Mesendoderm (in vitro differentiated cells): ENCODE measurements at regions not wholly inside any gene's neighbourhood (a gene's known extent, or its start where the extent isn't known, plus 50 kb on each side); places are given as distances from the start of the nearest gene placed in this dataset.

ENCODE experiments used
- DNase-seq: peaks from one replicate; pipeline ENCODE4 v3.0.0; 2013
- H2AK5ac ChIP-seq: 2 replicates; pipeline ENCODE4 v1.6.1; 2013; ENCODE audit warnings: low read length, inconsistent platforms
- H2BK120ac ChIP-seq: 2 replicates; pipeline ENCODE4 v1.6.1; 2013; ENCODE audit warnings: low read depth, mild to moderate bottlenecking, low read length, moderate library complexity, mixed read lengths
- H2BK15ac ChIP-seq: replicated peaks from 2 replicates; pipeline ENCODE4 v1.6.1; 2013; ENCODE audit warnings: low read depth, mild to moderate bottlenecking, moderate library complexity
- H2BK5ac ChIP-seq: 2 replicates; pipeline ENCODE4 v1.6.1; 2013; ENCODE audit warnings: low read length, inconsistent platforms
- H3K18ac ChIP-seq: 2 replicates; pipeline ENCODE4 v1.6.1; 2013; ENCODE audit warnings: mild to moderate bottlenecking, low read length, mixed read lengths
- H3K23ac ChIP-seq: one replicate; pipeline ENCODE4 v1.6.1; 2013; ENCODE audit warnings: low read length
- H3K27ac ChIP-seq: 2 replicates; pipeline ENCODE4 v1.5.1; 2013; ENCODE audit warnings: low read depth, mild to moderate bottlenecking, inconsistent platforms, low read length, moderate library complexity
- H3K27me3 ChIP-seq: 2 replicates; pipeline ENCODE4 v1.6.1; 2013; ENCODE audit warnings: low read length, control low read depth, mild to moderate bottlenecking, inconsistent platforms; ENCODE audit not compliant: insufficient read depth, poor library complexity
- H3K36me3 ChIP-seq: 2 replicates; pipeline ENCODE4 v1.6.1; 2013; ENCODE audit warnings: low read length, inconsistent platforms; ENCODE audit not compliant: control insufficient read depth, insufficient read depth
- H3K4ac ChIP-seq: one replicate; pipeline ENCODE4 v1.6.1; 2013; ENCODE audit warnings: low read depth, mild to moderate bottlenecking, low read length, moderate library complexity
- H3K4me1 ChIP-seq: 2 replicates; pipeline ENCODE4 v1.6.1; 2013; ENCODE audit warnings: low read depth, low read length, inconsistent platforms; ENCODE audit not compliant: control insufficient read depth
- H3K4me2 ChIP-seq: 2 replicates; pipeline ENCODE4 v1.6.1; 2013; ENCODE audit warnings: low read length
- H3K4me3 ChIP-seq: 2 replicates; pipeline ENCODE4 v1.5.1; 2013; ENCODE audit warnings: mild to moderate bottlenecking, low read length
- H3K56ac ChIP-seq: one replicate; pipeline ENCODE4 v1.6.1; 2013; ENCODE audit warnings: low read length
- H3K79me1 ChIP-seq: 2 replicates; pipeline ENCODE4 v1.6.1; 2013; ENCODE audit warnings: low read length, inconsistent platforms
- H3K79me2 ChIP-seq: 2 replicates; pipeline ENCODE4 v1.6.1; 2013; ENCODE audit warnings: mild to moderate bottlenecking, low read length; ENCODE audit not compliant: control insufficient read depth, insufficient read depth
- H3K9ac ChIP-seq: 2 replicates; pipeline ENCODE4 v1.6.1; 2013; ENCODE audit warnings: low read length, inconsistent platforms
- H4K5ac ChIP-seq: one replicate; pipeline ENCODE4 v1.6.1; 2013; ENCODE audit warnings: low read length
- H4K8ac ChIP-seq: one replicate; pipeline ENCODE4 v1.6.1; 2013; ENCODE audit warnings: low read depth, mild to moderate bottlenecking, control low read depth, low read length, moderate library complexity
- WGBS: extraction: QIAGEN DNeasy Blood & Tissue Kit; methylation state at CpG from one replicate; pipeline ENCODE4 v1.1.7; 2013; ENCODE audit warnings: low lambda C conversion rate, missing lambda C conversion rate; ENCODE audit not compliant: insufficient coverage; ENCODE audit errors: extremely low coverage; 5-methylcytosine and 5-hydroxymethylcytosine counted together

DNA sequence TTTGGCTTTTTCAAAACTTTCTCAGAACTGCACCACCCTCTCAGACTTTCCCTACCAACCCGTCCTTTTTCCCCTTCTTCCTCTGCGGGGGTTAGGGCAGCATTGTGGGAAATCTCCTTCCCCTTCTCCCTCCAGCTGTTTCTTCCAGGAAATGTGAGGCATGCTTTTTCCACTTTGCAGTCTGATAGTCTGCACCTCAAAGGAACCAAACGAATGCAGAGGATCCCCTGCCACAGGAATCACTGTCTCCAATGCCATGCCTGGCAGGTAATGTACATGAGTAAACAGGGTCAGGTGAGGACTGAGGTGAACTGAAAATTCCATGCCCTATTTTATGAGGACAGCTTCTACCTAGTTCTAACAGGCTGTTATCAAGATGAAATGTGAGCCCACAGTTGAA lies 218.4 kb downstream of the BCAS1 start:
- Histone ChIP-seq H2AK5ac (no peak overlapping the region), H2BK120ac (no peak overlapping the region), H3K79me1 (no peaks in the 10 kb centered on the region), H3K4me2 (no peak overlapping the region), H3K27ac (no peak overlapping the region), H3K79me2 (no peaks in the 10 kb centered on the region), H2BK5ac (no peak overlapping the region), H2BK15ac (no peak overlapping the region), H3K27me3 (no peaks in the 10 kb centered on the region), H3K23ac (no peak overlapping the region), H3K9ac (no peak overlapping the region), H3K36me3 (no peaks in the 10 kb centered on the region), H3K4me1 (no peaks in the 10 kb centered on the region), H3K4ac (no peak overlapping the region), H3K4me3 (no peak overlapping the region), H3K56ac (no peak overlapping the region), H4K5ac (no peak overlapping the region), H4K8ac (no peak overlapping the region), H3K18ac (no peak overlapping the region)
- no peak for DNase-seq
- WGBS, result no CpG with 5 or more reads among the region's 3 CpGs

DNA sequence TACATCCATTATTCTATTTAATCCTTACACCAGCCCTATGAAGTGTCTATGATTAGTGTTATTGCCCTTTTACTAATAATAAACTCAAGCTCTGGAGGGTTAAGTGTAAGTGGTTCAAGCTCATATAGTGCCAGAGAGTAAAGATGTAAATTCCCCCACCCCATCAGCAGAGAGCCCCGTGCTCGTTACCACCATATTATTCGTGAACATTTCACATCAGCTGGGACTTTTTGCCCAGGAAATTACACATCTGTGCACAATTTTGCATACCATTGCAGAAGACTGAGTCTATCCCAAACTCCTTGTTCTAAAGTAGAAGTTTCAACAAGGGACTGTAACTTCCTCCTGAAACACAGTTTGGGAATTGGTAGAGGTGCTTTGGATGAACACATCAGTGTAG lies 220.1 kb downstream of the BCAS1 start:
- H2BK15ac ChIP-seq, result no peak overlapping the region
- no peak overlapping the region for H3K23ac ChIP-seq
- no peak overlapping the region for H3K4ac ChIP-seq
- no peak overlapping the region for H4K8ac ChIP-seq
- no peak overlapping the region for H4K5ac ChIP-seq
- H3K79me2 ChIP-seq, result no peaks in the 10 kb centered on the region
- H3K27me3 ChIP-seq, result no peaks in the 10 kb centered on the region
- H3K4me2 ChIP-seq, result no peak overlapping the region
- no peak overlapping the region for H2BK5ac ChIP-seq
- no peaks in the 10 kb centered on the region for H3K4me1 ChIP-seq
- H2BK120ac ChIP-seq, result no peak overlapping the region
- no peak overlapping the region for H2AK5ac ChIP-seq
- H3K18ac ChIP-seq, result no peak overlapping the region
- H3K56ac ChIP-seq, result no peak overlapping the region
- DNase-seq, result no peak
- H3K4me3 ChIP-seq, result no peak overlapping the region
- H3K27ac ChIP-seq, result no peak overlapping the region
- no CpG with 5 or more reads among the region's 3 CpGs for WGBS
- H3K36me3 ChIP-seq, result no peaks in the 10 kb centered on the region
- H3K9ac ChIP-seq, result no peak overlapping the region
- no peaks in the 10 kb centered on the region for H3K79me1 ChIP-seq

DNA sequence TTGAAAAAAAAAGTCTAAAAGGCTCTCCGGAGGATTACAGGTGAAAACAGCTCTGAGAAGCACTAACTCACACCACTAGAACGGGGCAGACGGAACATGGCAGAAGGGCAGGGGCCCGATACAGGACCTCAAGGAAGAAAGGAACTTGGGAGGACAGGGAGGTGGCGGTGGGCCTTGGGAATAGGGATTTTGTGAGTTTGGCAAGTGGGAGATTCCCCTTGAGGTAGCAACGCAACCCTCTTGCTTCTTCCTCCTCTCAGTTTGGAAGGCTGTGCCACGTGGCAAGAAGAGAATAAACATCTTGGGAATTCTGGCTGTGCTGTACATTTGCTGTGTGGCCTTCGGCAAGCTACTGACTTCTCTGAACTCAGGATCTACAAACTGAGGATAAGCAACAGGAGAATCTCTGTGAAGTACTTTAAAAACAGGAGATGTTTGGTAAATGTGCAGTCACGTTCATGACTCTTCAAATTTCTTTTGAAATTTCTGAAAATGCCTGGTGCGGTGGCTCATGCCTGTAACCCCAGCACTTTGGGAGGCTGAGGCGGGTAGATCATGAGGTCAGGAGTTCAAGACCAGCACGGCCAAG lies 220.8 kb downstream of the BCAS1 start:
- Histone ChIP-seq H3K36me3 (no peaks in the 10 kb centered on the region), H3K9ac (no peak overlapping the region), H2AK5ac (no peak overlapping the region), H3K79me2 (no peaks in the 10 kb centered on the region), H3K4me1 (no peaks in the 10 kb centered on the region), H3K18ac (no peak overlapping the region), H3K27ac (no peak overlapping the region), H3K4me3 (no peak overlapping the region), H2BK5ac (no peak overlapping the region), H2BK120ac (no peak overlapping the region), H3K23ac (no peak overlapping the region), H4K5ac (no peak overlapping the region), H3K4me2 (no peak overlapping the region), H3K4ac (no peak overlapping the region), H4K8ac (no peak overlapping the region), H3K56ac (no peak overlapping the region), H2BK15ac (no peak overlapping the region), H3K27me3 (no peaks in the 10 kb centered on the region), H3K79me1 (no peaks in the 10 kb centered on the region)
- no peak for DNase-seq
- WGBS, result no CpG with 5 or more reads among the region's 12 CpGs

DNA sequence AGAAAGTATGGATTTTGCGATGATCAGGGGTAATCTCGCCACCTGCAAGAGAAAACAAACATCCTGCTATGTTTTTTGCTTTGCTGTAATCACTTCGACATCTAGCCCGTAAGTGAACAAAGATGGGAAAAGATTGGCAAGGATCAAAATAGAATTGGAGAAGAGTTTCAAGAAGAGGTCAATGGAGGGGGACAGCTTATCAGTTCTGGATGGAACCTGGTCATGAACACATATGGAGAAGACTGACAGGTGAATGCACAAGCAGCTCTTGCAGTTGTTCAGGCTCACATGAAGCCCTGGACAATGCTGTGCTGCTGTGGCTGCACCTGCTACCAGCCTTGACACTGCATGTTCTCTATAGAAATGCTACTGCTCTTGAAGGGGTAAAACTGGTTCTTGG lies 222.1 kb downstream of the BCAS1 start:
- no peak overlapping the region for H3K4me2 ChIP-seq
- no peaks in the 10 kb centered on the region for H3K36me3 ChIP-seq
- H4K5ac ChIP-seq, result no peak overlapping the region
- H3K9ac ChIP-seq, result no peak overlapping the region
- WGBS, result no CpG with 5 or more reads among the region's 4 CpGs
- H3K4ac ChIP-seq, result no peak overlapping the region
- H3K27ac ChIP-seq, result no peak overlapping the region
- DNase-seq, result no peak
- no peaks in the 10 kb centered on the region for H3K27me3 ChIP-seq
- no peak overlapping the region for H3K18ac ChIP-seq
- H2AK5ac ChIP-seq, result no peak overlapping the region
- H3K79me2 ChIP-seq, result no peaks in the 10 kb centered on the region
- H4K8ac ChIP-seq, result no peak overlapping the region
- no peak overlapping the region for H3K23ac ChIP-seq
- no peak overlapping the region for H2BK5ac ChIP-seq
- H3K4me3 ChIP-seq, result no peak overlapping the region
- no peak overlapping the region for H2BK15ac ChIP-seq
- no peaks in the 10 kb centered on the region for H3K79me1 ChIP-seq
- no peak overlapping the region for H3K56ac ChIP-seq
- H2BK120ac ChIP-seq, result no peak overlapping the region
- no peaks in the 10 kb centered on the region for H3K4me1 ChIP-seq

DNA sequence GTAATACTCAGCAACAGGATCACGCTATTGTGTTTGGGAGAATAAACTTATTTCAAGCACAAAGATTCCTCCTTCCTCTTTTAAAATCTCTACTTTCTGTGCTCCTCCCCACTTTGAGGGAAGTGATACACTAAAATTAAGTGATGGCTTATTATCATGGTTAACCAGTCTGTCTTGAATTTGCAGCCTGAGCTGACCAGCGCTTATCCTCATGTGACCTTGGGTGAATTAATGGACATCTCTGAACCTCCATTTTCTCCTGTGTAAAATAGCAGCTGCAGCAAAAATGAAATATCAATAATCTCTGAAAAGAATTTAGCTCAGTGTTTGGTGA lies 222.6 kb downstream of the BCAS1 start:
- Histone ChIP-seq H2BK5ac (no peak overlapping the region), H3K79me2 (no peaks in the 10 kb centered on the region), H3K18ac (no peak overlapping the region), H3K9ac (no peak overlapping the region), H3K4ac (no peak overlapping the region), H4K5ac (no peak overlapping the region), H3K56ac (no peak overlapping the region), H3K4me1 (no peaks in the 10 kb centered on the region), H3K79me1 (no peaks in the 10 kb centered on the region), H3K4me3 (no peak overlapping the region), H3K36me3 (no peaks in the 10 kb centered on the region), H2BK120ac (no peak overlapping the region), H3K27me3 (no peaks in the 10 kb centered on the region), H3K27ac (no peak overlapping the region), H3K23ac (no peak overlapping the region), H2BK15ac (no peak overlapping the region), H2AK5ac (no peak overlapping the region), H4K8ac (no peak overlapping the region), H3K4me2 (no peak overlapping the region)
- WGBS, result no CpG with 5 or more reads among the region's 2 CpGs
- no peak for DNase-seq

DNA sequence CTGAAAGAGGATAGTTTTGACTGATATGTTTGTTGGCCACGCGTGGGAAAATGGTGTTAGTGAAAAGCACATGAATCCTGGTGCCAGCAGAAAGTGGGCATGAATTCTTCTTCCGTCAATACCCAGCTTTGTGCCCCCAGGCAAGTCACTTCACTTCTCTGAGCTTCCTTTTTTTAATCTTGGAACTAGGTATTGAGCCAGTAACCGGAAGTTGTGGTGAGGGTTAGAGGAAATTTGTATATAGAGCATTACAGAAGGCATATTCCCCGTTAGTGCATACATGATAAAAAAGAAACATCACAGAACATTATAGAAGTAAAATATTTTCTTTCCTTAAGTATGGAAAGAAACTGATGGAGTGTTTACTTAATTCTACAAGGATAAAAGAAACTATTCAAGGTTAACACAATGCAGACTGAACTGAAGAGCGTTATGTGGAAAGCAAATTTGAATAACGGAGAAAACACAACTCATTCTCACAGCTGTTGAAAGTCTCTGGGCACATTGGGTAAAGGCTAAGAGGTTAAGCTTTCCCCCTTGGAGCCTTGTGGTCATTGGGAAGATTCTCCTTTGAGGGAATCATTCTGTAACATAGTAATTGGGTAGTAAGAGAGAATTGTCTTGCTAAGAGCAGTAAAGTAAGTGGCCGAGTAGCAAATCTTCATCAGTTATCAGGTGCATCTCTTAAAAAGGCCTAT lies 223.1 kb downstream of the BCAS1 start:
- H3K9ac ChIP-seq, result no peak overlapping the region
- H3K18ac ChIP-seq, result no peak overlapping the region
- H2BK120ac ChIP-seq, result no peak overlapping the region
- H4K8ac ChIP-seq, result no peak overlapping the region
- no peak overlapping the region for H2BK5ac ChIP-seq
- H3K27me3 ChIP-seq, result no peaks in the 10 kb centered on the region
- H3K79me2 ChIP-seq, result no peaks in the 10 kb centered on the region
- no peak overlapping the region for H3K23ac ChIP-seq
- no peak overlapping the region for H3K56ac ChIP-seq
- WGBS, result no CpG with 5 or more reads among the region's 8 CpGs
- no peaks in the 10 kb centered on the region for H3K79me1 ChIP-seq
- H3K36me3 ChIP-seq, result no peaks in the 10 kb centered on the region
- no peak overlapping the region for H3K4me2 ChIP-seq
- no peak overlapping the region for H4K5ac ChIP-seq
- H2AK5ac ChIP-seq, result no peak overlapping the region
- no peak overlapping the region for H3K4me3 ChIP-seq
- H3K4ac ChIP-seq, result no peak overlapping the region
- no peak overlapping the region for H2BK15ac ChIP-seq
- H3K27ac ChIP-seq, result no peak overlapping the region
- H3K4me1 ChIP-seq, result no peaks in the 10 kb centered on the region
- DNase-seq, result no peak
